Upper lobe of left lung (tissue), 6 donors: ENCODE measurements at regions not wholly inside any gene's neighbourhood (a gene's known extent, or its start where the extent isn't known, plus 50 kb on each side); places are given as distances from the start of the nearest gene placed in this dataset.

Experiments
- ATAC-seq, 2 donors: fragments of 200-7000 bp; cut with Tn5 transposase; one replicate each; pipeline ENCODE4 v1.9.1; 2022; ENCODE audit warnings: mild to moderate bottlenecking in 2 of 2, moderate library complexity in 2 of 2; ENCODE audit not compliant: low FRiP score in 2 of 2
- DNase-seq, 2 donors: peaks; one replicate each; pipeline ENCODE4 v3.0.0-alpha.2; 2019 to 2020
- H3K27ac ChIP-seq, 4 donors: fragments of 200-600 bp; sonication (generic); one replicate each; pipeline ENCODE4 v1.5.1; 2016 to 2019
- H3K27me3 ChIP-seq, 4 donors: fragments of 200-600 bp; sonication (generic); one replicate each; pipeline ENCODE4 v1.5.1; 2017 to 2019
- H3K36me3 ChIP-seq, 4 donors: fragments of 200-600 bp; sonication (generic); one replicate each; pipeline ENCODE4 v1.5.1; 2016 to 2019
- H3K4me1 ChIP-seq, 4 donors: fragments of 200-600 bp; sonication (generic); one replicate each; pipeline ENCODE4 v1.5.1; 2018 to 2019
- H3K4me3 ChIP-seq, 4 donors: fragments of 200-600 bp; sonication (generic); one replicate each; pipeline ENCODE4 v1.5.1; 2017 to 2019; ENCODE audit warnings: mild to moderate bottlenecking in 2 of 4, moderate library complexity in 1 of 4
- H3K9me3 ChIP-seq, 4 donors: fragments of 200-600 bp; sonication (generic); one replicate each; pipeline ENCODE4 v1.5.1; 2018 to 2019
- CTCF ChIP-seq, 6 experiments: fragments of 450-650 bp in 4 of 6; fragments of 200-600 bp in 2 of 6; sonication (generic) in 2 of 6; IDR thresholded peaks; one replicate each; pipeline ENCODE4 v1.5.1; 2016 to 2019; ENCODE audit warnings: antibody characterized with exemption in 6 of 6
- EP300 ChIP-seq, 4 donors: sonication (generic); formaldehyde crosslinking; IDR thresholded peaks; one replicate each; pipeline ENCODE4 v1.5.1; 2017; ENCODE audit warnings: antibody characterized with exemption in 4 of 4, control low read depth in 2 of 4
- POLR2A ChIP-seq, 4 donors: fragments of 450-650 bp; IDR thresholded peaks; one replicate each; pipeline ENCODE4 v1.5.1; 2016 to 2017; ENCODE audit warnings: antibody characterized with exemption in 4 of 4, mild to moderate bottlenecking in 2 of 4
- POLR2AphosphoS5 ChIP-seq, 2 donors: sonication (generic); formaldehyde crosslinking; IDR thresholded peaks; one replicate each; pipeline ENCODE4 v1.5.1; 2017; ENCODE audit warnings: antibody characterized with exemption in 2 of 2
- WGBS, 2 donors: methylation state at CpG; one replicate each; pipeline ENCODE4 v1.1.5; 2017 to 2018; 5-methylcytosine and 5-hydroxymethylcytosine counted together
- donor health status: DM: no; HTN: no; CAD: no; lungs with moderate emphysema.
- donor health status: DM: no; HTN: yes; CAD: no; lungs with severe emphysema.

- DNase-seq (no peak), ATAC-seq (no peak)
- Histone ChIP-seq H3K36me3 (no peaks in the 10 kb centered on the region), H3K4me3 (no peak overlapping the region), H3K4me1 (no peaks in the 10 kb centered on the region), H3K9me3 (no peaks in the 10 kb centered on the region), H3K27me3 (no peaks in the 10 kb centered on the region), H3K27ac (no peak overlapping the region)
- TF ChIP-seq POLR2A (IDR thresholded peaks at IDR 0.05) (no peak), EP300 (IDR thresholded peaks at IDR 0.05) (no peak), POLR2AphosphoS5 (IDR thresholded peaks at IDR 0.05) (no peak), CTCF (IDR thresholded peaks at IDR 0.05) (no peak)
- 56 to 71% methylated on average over 4 of the region's 4 CpGs for WGBS, 2 donors
These were observed 104.5 kb downstream of the RAB11FIP2 start for GRCh38 chr10:117942226-117942625.

GRCh38 chr10:117944676-117945447 lies 101.9 kb downstream of the RAB11FIP2 start:
- ATAC-seq, result no peak
- H3K9me3 ChIP-seq, result no peaks in the 10 kb centered on the region
- no peak for DNase-seq
- H3K36me3 ChIP-seq, result no peaks in the 10 kb centered on the region
- no peak for TF ChIP-seq POLR2A (IDR thresholded peaks at IDR 0.05)
- TF ChIP-seq EP300 (IDR thresholded peaks at IDR 0.05), result no peak
- TF ChIP-seq CTCF (IDR thresholded peaks at IDR 0.05), result no peak
- TF ChIP-seq POLR2AphosphoS5 (IDR thresholded peaks at IDR 0.05), result no peak
- no peak overlapping the region for H3K4me3 ChIP-seq
- H3K27ac ChIP-seq, result no peak overlapping the region
- H3K4me1 ChIP-seq, result no peaks in the 10 kb centered on the region
- no peaks in the 10 kb centered on the region for H3K27me3 ChIP-seq
- WGBS, 2 donors, result 77 to 85% methylated on average over 2 of the region's 2 CpGs

GRCh38 chr10:117945651-117946050 lies 101.1 kb downstream of the RAB11FIP2 start:
- H3K27me3 ChIP-seq, result no peaks in the 10 kb centered on the region
- no peak overlapping the region for H3K4me3 ChIP-seq
- TF ChIP-seq EP300 (IDR thresholded peaks at IDR 0.05), result no peak
- no peak for TF ChIP-seq POLR2A (IDR thresholded peaks at IDR 0.05)
- no peak for TF ChIP-seq CTCF (IDR thresholded peaks at IDR 0.05)
- TF ChIP-seq POLR2AphosphoS5 (IDR thresholded peaks at IDR 0.05), result no peak
- H3K27ac ChIP-seq, result no peak overlapping the region
- no peaks in the 10 kb centered on the region for H3K4me1 ChIP-seq
- WGBS, 2 donors, result 83 to 91% methylated on average over 5 of the region's 5 CpGs
- H3K9me3 ChIP-seq, result no peaks in the 10 kb centered on the region
- H3K36me3 ChIP-seq, result no peaks in the 10 kb centered on the region
- ATAC-seq (no peak), DNase-seq (no peak)

GRCh38 chr10:117946525-117947070 lies 100.1 kb downstream of the RAB11FIP2 start:
- Histone ChIP-seq H3K9me3 (no peaks in the 10 kb centered on the region), H3K4me1 (no peaks in the 10 kb centered on the region), H3K27ac (no peak overlapping the region), H3K27me3 (no peaks in the 10 kb centered on the region), H3K4me3 (no peak overlapping the region), H3K36me3 (no peaks in the 10 kb centered on the region)
- 84 to 87% methylated on average over 8 of the region's 8 CpGs for WGBS, 2 donors
- ATAC-seq (no peak), DNase-seq (no peak)
- no peak for TF ChIP-seq POLR2A (IDR thresholded peaks at IDR 0.05)
- no peak for TF ChIP-seq CTCF (IDR thresholded peaks at IDR 0.05)
- no peak for TF ChIP-seq EP300 (IDR thresholded peaks at IDR 0.05)
- TF ChIP-seq POLR2AphosphoS5 (IDR thresholded peaks at IDR 0.05), result no peak

- WGBS, 2 donors, result 80 to 82% methylated on average over 3 of the region's 3 CpGs
These were observed 98.2 kb downstream of the RAB11FIP2 start for GRCh38 chr10:117948493-117948892.

More at GRCh38 chr10:117948493-117948892, 98.2 kb downstream of the RAB11FIP2 start:
- ATAC-seq, result no peak
- no peak for DNase-seq
- Histone ChIP-seq H3K4me3 (no peak overlapping the region), H3K27ac (no peak overlapping the region), H3K4me1 (no peaks in the 10 kb centered on the region), H3K27me3 (no peaks in the 10 kb centered on the region), H3K9me3 (no peaks in the 10 kb centered on the region), H3K36me3 (no peaks in the 10 kb centered on the region)
- TF ChIP-seq CTCF (IDR thresholded peaks at IDR 0.05), result no peak
- TF ChIP-seq POLR2A (IDR thresholded peaks at IDR 0.05), result no peak
- TF ChIP-seq POLR2AphosphoS5 (IDR thresholded peaks at IDR 0.05), result no peak
- no peak for TF ChIP-seq EP300 (IDR thresholded peaks at IDR 0.05)
